ENCODE measurements at regions not wholly inside any gene's neighbourhood (a gene's known extent, or its start where the extent isn't known, plus 50 kb on each side); places are given as distances from the start of the nearest gene placed in this dataset.
"Not testable (repeated sequence)": the region's sequence is repeated elsewhere in the genome, so short reads cannot be mapped to it uniquely, and the experiment has no call there.

- ATAC-seq: no peak
- Histone ChIP-seq H3K36me3 (no peaks in the 10 kb centered on the region), H3K4me3 (no peak overlapping the region), H3K9me3 (no peaks in the 10 kb centered on the region), H3K4me1 (no peaks in the 10 kb centered on the region), H3K27me3 (no peaks in the 10 kb centered on the region), H3K27ac (no peak overlapping the region)
- TF ChIP-seq CTCF (IDR thresholded peaks at IDR 0.05) (no peak), EP300 (IDR thresholded peaks at IDR 0.05) (no peak), POLR2AphosphoS5 (IDR thresholded peaks at IDR 0.05) (no peak), POLR2A (IDR thresholded peaks at IDR 0.05) (no peak)
- WGBS, 2 donors (ENCODE audit: low coverage in 1 of 2): 95 to 100% methylated on average over 1 of the region's 1 CpG
Measured at GRCh38 chr4:79563219-79563618, 155.2 kb upstream of the GK2 start.

GRCh38 chr4:79561751-79562150 lies 153.7 kb upstream of the GK2 start:
- H3K36me3 ChIP-seq: no peaks in the 10 kb centered on the region
- no peak for ATAC-seq
- WGBS, 2 donors (ENCODE audit: low coverage in 1 of 2): 63 to 80% methylated on average over 1 of the region's 1 CpG
- no peaks in the 10 kb centered on the region for H3K4me1 ChIP-seq
- TF ChIP-seq EP300 (IDR thresholded peaks at IDR 0.05): no peak
- TF ChIP-seq POLR2A (IDR thresholded peaks at IDR 0.05): no peak
- TF ChIP-seq POLR2AphosphoS5 (IDR thresholded peaks at IDR 0.05): no peak
- no peak for TF ChIP-seq CTCF (IDR thresholded peaks at IDR 0.05)
- H3K4me3 ChIP-seq: no peak overlapping the region
- no peaks in the 10 kb centered on the region for H3K9me3 ChIP-seq
- no peak overlapping the region for H3K27ac ChIP-seq
- no peaks in the 10 kb centered on the region for H3K27me3 ChIP-seq

- not testable (repeated sequence) for H3K4me1 ChIP-seq, H3K27me3 ChIP-seq, H3K9me3 ChIP-seq, H3K4me3 ChIP-seq, H3K27ac ChIP-seq, H3K36me3 ChIP-seq, ATAC-seq
- 88 to 92% methylated on average over 2 of the region's 2 CpGs for WGBS, 2 donors (ENCODE audit: low coverage in 1 of 2)
Measured at GRCh38 chr4:79559398-79559797, 151.4 kb upstream of the GK2 start.

- no peak for TF ChIP-seq EP300 (IDR thresholded peaks at IDR 0.05)
- TF ChIP-seq POLR2AphosphoS5 (IDR thresholded peaks at IDR 0.05): no peak
- no peak for TF ChIP-seq POLR2A (IDR thresholded peaks at IDR 0.05)
- TF ChIP-seq CTCF (IDR thresholded peaks at IDR 0.05): no peak
- no peaks in the 10 kb centered on the region for H3K36me3 ChIP-seq
- no peak overlapping the region for H3K27ac ChIP-seq
- H3K9me3 ChIP-seq: no peaks in the 10 kb centered on the region
- ATAC-seq: no peak
- H3K27me3 ChIP-seq: no peaks in the 10 kb centered on the region
- H3K4me3 ChIP-seq: no peak overlapping the region
- H3K4me1 ChIP-seq: peaks cover 0 to 9% (median 0%) of the 10 kb centered on the region in 3 donors
Measured at GRCh38 chr4:79552311-79552710, 144.3 kb upstream of the GK2 start.

GRCh38 chr4:79551555-79551954 lies 143.5 kb upstream of the GK2 start:
- H3K27ac ChIP-seq: no peak overlapping the region
- WGBS, 2 donors (ENCODE audit: low coverage in 1 of 2): 56 to 98% methylated on average over 4 to 5 of the region's 5 CpGs
- H3K4me3 ChIP-seq: no peak overlapping the region
- no peaks in the 10 kb centered on the region for H3K9me3 ChIP-seq
- H3K4me1 ChIP-seq: peaks cover 0 to 12% (median 0%) of the 10 kb centered on the region in 3 donors
- TF ChIP-seq POLR2AphosphoS5 (IDR thresholded peaks at IDR 0.05) (no peak), EP300 (IDR thresholded peaks at IDR 0.05) (no peak), POLR2A (IDR thresholded peaks at IDR 0.05) (no peak), CTCF (IDR thresholded peaks at IDR 0.05) (no peak)
- H3K36me3 ChIP-seq: no peaks in the 10 kb centered on the region
- no peak for ATAC-seq
- H3K27me3 ChIP-seq: no peaks in the 10 kb centered on the region

- Histone ChIP-seq H3K36me3 (no peaks in the 10 kb centered on the region), H3K4me3 (no peak overlapping the region), H3K27me3 (no peaks in the 10 kb centered on the region), H3K4me1 (peaks cover 0 to 19% (median 0%) of the 10 kb centered on the region in 3 donors), H3K9me3 (no peaks in the 10 kb centered on the region), H3K27ac (peak overlapping the region in 1 of 4 donors; percentile 15)
- 51 to 65% methylated on average over 3 of the region's 3 CpGs for WGBS, 2 donors (ENCODE audit: low coverage in 1 of 2)
- ATAC-seq: no peak
- TF ChIP-seq POLR2AphosphoS5 (IDR thresholded peaks at IDR 0.05) (no peak), EP300 (IDR thresholded peaks at IDR 0.05) (no peak), CTCF (IDR thresholded peaks at IDR 0.05) (no peak), POLR2A (IDR thresholded peaks at IDR 0.05) (no peak)
Measured at GRCh38 chr4:79547851-79548250, 139.8 kb upstream of the GK2 start.

- not testable (repeated sequence) for H3K4me3 ChIP-seq, H3K9me3 ChIP-seq, H3K27me3 ChIP-seq, H3K36me3 ChIP-seq, H3K27ac ChIP-seq, ATAC-seq
- H3K4me1 ChIP-seq: peaks cover 0 to 19% (median 0%) of the 10 kb centered on the region in 3 donors
- whole genome bisulfite sequencing, 2 donors (ENCODE audit: low coverage in 1 of 2): 25 to 80% methylated on average over 1 of the region's 1 CpG
Measured at GRCh38 chr4:79545292-79545691, 137.3 kb upstream of the GK2 start.

Measured in gastroesophageal sphincter (tissue), 4 donors.